Hindlimb muscle (tissue), 1 donor: ENCODE measurements at regions not wholly inside any gene's neighbourhood (a gene's known extent, or its start where the extent isn't known, plus 50 kb on each side); places are given as distances from the start of the nearest gene placed in this dataset.
"Not testable (repeated sequence)": the region's sequence is repeated elsewhere in the genome, so short reads cannot be mapped to it uniquely, and the experiment has no call there.

Experiments
- DNase-seq: peaks from one replicate; pipeline ENCODE4 v3.0.0-alpha.2; 2013

DNA sequence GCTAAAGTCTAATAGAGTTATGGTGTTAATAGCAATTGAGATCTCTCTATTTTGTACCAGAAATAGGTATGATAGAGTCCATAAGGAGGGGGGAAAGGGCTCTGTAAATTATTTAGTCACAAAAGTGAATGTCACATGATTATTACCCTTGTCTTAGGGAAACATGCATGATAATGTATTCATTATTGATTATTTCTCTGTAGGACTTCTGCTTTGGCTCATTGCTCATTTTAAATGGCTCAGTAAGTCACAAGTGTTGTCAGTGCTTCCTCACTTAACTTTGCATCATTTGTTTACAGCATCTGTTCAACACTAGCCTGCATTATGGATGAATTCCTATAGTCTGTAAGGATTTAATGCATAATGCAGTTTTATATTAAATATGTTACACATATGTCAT, 788.8 kb upstream of the EDIL3 start:
- no peak for DNase-seq

DNA sequence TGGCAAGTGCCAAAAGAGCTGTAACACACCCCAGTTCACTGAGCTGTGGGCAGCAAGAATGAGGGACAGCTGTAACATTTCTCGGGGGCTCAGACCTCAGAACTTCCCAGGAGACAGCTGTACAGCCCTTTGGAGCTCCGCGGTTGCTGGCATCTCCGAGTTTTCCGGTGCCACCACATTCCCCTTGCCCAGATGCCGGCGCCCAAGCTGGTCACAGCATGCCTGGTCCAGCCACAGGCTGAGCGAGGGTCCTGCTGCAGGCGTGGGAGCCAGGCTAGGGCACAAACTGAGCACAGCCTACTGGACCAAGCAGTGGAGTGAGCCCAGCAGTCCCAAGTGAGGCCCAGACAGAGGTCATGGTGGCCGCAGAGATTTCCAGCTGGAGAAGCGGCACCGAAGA, 797.7 kb upstream of the EDIL3 start:
- no peak for DNase-seq

DNA sequence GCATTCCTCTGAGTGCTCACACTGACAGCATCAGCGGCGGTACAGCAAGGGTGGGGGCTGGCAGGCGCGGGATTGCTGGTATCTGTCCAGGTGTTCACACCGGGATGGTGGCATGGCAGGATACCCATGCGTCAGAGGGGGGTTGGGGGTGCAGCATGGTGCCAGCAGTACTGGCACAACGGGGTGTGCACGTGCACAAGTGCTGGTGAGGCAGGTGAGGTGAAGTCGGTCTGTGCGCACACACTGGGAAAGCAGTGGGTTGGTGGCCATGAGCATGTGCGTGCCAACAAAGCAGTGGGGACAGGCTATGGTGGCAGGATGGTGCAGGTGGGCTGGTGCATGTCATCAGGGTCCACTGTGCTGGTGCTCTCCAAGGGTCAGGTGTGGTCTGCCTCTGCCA, 819.6 kb upstream of the EDIL3 start:
- DNase-seq = no peak

DNA sequence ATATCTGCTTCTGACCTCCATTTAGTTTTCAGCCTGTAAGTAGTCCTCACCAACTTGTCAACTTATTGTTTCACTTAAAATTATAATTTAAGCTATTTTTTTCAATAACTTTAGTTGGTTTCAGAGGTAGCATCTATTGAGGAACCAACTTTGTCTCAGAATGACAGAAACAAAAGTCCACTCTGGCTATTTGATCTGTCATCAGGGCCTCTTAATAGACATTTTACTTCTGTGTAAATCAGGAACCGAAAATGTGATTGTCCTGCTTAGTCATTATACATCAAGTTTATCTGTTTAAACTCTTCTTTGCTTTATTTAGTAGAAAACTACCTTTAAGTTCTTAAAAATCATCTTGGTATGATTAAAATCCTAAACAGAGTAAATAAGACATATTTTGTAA, 820.8 kb upstream of the EDIL3 start:
- DNase-seq = no peak

DNA sequence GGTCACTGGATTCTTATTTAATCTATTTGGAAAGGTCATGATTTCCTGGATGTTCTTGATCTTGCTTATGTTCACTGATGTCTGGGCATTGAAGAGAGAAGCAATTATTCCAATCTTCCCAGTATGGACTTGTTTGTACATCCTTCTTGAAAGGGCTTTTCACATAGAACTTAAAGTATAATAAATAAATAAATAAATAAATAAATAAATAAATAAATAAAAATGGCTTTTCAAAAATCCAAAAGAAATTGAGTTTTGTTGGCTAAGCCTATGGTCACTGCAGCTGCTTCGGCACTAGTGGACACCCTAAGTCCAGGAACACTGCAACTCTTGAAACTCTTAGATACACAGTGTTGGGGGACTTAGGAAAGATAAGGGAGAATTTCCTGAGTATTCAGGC, 840.7 kb upstream of the EDIL3 start:
- DNase-seq = no peak

DNA sequence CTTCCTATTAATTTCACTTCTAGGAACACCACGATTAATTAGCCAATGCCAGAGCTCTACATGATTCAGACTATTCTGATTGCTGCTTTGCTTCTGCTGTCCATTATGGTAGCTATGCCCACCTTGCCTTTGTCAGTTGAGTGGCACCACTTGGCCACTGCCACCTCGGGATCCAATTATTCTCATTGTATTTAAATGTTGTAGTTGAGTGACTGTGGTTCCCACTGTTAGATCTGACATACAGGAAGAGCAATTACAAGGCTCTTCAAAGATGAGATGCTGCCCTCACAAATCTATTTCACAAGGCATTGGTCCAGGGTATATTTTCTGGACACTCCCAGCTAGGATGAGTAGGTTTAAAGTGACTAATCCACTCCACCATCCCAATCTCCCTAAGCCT, 864.5 kb upstream of the EDIL3 start:
- DNase-seq = no peak

DNA sequence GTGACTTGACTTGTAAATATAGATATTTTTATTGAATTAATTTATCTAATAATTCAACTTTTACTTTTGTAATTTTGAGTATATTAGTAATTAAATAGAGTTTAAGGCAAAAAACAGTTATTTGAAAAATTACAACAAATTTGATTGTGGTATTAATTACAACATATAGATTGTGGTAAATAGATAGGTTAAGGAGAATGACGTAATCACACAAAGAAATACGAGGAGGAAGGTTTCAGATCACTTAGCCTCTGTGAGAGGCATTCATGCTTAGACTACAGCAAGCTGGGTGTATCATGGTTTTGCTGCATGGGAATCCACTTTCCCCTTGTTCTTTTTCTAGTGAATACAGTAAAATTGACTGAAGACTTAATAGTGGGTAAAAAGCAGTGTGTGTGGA, 878.4 kb upstream of the EDIL3 start:
- no peak for DNase-seq

DNA sequence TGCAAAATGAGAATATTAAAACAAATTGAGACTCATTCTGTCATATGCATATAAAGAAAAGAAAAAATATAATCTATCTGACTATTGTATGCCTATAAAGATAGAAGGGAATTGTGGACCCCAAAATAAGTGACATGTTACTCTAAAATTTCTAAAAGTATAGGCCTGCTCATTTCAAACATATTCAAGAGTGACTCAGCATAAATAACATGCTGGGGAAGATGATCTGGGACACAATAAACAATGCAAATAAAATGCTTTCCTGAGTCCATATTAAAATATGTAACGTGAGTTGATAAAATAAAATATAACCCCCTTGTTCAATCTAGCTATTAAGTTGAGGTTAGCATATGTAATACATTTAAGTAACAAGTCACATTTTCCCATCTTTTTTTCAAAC, 882.0 kb upstream of the EDIL3 start:
- no peak for DNase-seq

DNA sequence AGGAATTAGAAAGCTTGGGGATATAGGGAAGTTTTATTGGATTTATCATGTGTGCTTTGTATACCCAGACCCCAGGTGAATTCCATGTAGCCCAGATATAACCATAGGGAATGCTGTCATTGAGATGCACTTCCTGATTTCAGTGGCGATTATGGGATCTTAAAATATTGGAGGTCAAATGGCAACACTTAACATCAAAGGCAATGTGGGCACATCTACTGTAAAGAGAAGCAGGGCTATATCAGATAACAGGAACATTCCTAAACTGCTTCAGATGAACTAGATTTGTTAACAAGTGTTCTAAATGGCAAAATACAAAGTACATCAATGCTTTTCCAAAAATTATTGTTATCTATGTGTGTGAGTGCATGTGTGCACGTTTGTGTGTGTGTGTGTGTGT, 883.5 kb upstream of the EDIL3 start:
- DNase-seq = no peak

DNA sequence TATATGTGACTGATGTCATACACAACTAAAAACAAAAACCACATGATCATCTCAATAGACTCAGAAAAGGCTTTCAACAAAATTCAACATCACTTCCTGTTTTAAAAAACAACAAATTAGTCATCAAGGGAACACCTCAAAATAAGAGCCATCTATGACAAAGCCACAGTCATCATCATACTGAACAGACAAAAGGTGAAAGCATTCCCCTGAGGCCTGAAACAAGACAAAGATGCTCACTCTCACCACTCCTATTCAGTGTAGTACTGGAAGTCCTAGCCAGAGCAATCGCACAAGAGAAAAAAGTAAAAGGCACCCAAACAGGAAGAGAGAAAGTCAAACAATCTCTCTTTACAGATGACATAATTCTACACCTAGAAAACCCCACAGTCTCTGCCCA, 893.5 kb upstream of the EDIL3 start:
- no peak for DNase-seq

DNA sequence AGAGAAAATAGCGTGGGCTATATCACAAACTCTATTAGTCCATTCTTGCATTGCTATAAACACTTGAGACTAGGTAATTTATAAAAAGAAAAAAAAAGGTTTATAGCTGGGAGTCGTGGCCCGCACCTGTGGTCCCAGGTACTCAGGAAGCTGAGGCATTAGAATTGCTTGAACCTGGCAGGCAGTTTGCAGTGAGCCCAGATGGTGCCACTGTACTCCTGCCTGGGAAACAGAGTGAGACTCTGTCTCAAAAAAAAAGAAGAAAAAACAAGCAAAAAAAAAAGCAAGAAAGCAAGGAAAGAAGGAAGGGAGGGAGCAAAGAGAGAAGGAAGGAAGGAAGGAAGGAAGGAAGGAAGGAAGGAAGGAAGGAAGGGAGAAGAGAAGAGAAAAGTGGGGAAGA, 904.2 kb upstream of the EDIL3 start:
- DNase-seq = no peak

DNA sequence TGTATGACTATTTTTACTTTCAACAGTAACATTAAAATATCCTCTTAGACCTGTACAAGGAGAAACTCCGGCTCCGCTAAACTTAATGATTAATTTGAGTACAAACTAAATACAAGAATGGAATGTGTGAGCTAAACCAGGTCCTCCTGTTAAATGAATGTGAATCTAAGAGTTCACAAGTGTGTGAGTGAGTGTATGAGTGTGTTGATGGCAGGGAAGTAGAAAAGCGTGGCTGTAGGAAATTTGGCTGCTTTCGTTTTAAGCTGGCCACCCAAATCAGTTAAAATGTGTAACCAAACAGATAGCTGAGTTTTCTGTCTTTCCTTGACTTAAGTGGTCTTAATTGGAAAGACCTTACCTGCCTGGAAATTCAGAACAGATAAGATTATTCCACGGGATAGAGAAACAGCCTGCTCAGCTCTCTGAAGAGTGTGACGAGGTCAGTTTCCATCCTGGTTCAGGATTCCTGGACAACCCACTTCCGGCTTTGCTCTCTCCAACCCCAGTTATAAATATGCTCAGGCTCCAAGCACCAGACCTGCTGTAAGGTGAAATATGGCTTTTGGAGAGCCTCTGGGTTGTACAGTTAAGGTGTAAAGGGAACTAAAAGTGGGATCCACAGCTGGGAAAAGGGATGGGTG, 908.6 kb upstream of the EDIL3 start:
- DNase-seq = no peak

DNA sequence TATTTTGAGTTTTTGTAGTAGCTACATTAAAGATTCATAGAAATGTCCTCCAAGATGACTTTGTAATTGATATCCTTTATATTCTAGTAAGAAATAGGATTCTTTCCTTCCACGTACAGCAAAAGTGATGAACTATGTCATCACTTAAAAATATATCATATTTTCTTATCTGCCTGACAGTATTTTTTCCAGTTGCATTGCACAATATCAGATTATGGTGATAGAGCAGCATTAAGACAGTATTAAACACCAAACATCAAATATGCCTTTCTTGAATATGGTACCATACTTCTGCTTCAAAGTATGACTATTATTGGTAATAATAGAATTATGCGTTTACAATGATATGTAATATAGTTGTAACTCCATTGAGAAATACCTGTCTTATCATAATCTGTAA, 919.8 kb upstream of the EDIL3 start:
- DNase-seq = no peak

DNA sequence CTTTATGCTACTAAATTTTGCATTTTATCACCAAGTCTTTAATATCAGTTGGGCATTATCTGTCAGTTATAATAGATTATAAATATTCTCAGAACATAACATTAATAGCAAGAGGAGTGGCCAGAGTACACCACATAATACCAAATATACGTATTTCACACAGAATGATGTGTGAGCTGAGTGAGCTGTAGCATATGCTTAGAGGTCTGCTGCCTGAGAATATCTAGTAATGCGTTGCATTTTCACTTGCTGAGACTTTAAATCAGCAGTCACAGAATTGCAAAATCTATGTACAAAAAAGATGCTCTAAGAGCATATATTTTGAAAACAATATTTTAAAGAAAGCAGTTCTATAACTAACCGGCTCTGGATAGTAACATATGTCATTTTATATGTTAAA, 921.1 kb upstream of the EDIL3 start:
- no peak for DNase-seq

DNA sequence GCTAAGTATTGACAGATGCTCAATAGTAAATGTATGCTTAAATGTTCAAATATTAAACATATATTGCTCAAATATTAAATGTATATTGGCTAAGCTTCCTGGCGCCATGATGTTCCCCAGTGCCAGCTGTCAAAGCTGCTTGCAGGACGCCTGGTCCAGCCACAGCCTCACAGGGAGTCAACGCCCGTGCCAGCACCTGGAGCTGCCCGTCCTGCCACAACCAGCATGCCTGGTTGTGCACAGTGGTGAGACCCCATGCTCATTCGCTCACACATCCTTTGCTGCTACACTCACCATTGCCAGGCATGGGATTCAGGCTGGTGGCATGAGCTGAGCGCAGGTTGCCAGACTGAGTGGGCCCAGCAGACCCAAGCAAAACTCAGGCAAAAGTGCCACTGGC, 926.9 kb upstream of the EDIL3 start:
- DNase-seq = no peak

DNA sequence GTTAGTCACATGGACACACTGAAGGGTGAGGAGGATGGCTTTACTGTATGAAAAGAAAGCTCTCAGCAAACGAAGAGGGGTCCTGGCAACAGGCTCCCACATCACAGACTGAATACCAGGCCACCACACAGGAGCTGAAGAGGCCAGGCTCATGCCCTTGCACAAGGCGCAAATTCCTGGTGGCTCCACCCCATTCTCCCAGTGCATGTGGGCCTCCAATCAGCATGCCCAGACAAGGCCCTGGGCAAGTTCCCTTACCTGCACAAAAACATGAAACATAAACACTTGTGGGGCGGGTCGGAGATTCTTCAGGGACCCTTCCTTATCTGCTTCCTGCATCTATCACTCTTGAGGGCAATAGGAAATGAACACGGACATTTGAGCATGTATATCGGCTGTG, 935.8 kb upstream of the EDIL3 start:
- DNase-seq = no peak

DNA sequence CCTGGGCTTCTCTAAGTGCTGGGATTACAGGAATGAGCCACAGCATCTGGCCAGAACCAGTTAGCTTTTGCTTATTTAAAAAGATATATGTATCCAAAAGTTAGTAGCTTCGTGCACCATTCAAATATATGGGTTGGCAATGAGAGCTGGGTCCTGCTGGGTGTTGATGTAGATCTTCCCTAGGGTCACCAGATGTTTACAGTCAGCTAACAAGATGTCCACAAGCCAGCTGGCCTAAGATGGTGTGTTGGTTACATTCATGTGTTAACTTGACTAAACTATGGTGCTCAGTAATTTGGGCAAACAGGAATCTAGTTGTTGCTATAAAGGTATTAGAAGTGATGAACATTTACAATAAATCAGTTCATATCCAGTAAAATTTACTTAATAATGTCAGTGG, 948.6 kb upstream of the EDIL3 start:
- DNase-seq = no peak

DNA sequence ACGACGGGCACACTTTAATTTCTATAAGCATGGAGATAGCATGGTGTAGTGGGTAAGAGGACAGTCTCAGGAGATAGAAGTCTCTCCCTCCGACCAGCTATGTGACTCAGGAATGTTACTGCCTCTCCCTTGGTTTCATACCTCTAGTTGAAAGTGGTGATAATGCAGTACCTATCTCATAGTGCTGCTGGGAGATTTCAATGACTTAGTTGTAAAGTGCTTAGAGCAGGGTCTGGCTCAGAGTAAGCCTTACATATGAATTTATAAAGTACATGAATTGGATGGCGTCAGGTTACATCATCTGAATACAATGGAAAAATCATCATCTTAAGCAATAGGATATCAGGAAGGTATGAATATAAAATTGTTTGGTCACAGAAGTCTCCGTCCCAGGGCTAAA, 952.8 kb upstream of the EDIL3 start:
- no peak for DNase-seq

DNA sequence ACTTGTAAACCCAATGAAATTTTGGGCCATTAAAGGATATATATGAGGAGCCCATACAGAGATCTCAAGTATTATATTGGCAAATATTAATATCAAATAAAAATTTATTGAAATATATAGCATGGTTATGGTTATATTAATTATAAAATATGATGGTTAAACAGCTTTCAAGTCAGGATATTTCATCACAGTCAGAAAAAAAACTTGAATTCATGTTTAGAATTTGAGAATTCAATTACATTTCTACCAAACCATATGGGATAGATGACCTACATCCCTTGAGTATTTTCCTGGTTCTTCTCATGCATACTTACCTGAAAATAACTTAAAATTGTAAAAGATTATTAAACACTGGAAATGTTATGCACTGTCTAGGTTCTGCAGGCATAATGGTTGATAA, 956.1 kb upstream of the EDIL3 start:
- DNase-seq = no peak

DNA sequence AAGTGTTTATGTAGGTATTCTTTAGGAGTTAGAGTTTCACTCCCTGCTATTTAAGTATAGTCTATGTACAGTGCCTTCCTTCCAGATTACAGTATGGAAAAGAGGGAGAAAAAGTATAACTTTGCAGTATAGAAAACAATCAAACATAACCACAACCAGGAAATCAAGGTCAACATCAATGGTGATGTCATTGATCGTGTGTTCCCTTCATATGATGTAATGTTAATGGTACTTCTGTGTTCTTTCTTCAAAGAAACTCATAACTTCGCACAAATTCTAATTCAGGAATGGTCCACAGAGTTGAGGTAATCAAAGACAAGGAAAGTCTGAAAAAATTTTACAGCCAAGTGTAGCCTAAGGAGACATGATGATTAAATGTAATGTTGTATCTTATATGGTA, 961.1 kb upstream of the EDIL3 start:
- no peak for DNase-seq

DNA sequence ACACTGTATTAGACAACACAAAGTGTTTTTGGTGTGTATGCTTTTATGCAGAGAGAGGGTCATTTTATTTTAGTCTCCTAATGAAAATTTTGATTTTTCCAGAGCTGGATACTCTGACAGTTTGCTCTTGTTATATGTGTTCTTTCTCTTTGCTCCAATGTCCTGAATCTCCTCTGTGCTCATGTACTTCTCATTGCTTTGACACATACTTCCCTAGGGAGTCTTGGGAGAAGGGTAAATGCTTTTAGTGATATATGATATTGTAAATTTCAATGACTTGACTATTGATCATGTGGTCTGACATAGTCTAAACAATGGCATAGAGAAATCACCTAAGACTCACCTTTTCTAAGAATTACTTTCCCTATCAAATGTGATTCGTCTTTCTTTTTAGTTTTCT, 972.6 kb upstream of the EDIL3 start:
- DNase-seq = no peak

DNA sequence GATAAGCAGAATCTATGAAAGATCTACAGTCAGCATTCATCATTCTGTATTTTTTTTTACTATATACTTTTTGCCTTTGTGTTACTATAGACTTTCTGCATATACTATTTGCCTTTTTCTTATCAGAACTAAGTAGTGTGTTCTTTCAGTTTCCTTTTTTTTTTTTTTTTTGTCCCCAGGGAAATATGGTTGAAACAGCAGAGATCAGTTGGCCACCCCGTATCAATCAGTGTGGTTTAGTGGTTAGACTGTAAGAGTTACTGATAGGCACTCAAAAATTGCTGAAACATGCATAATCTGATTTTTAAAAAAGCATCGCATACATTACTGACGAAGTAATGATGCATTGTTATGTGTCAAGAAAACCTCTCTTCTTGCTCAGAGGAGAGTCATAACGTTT, 990.8 kb upstream of the EDIL3 start:
- DNase-seq = no peak

DNA sequence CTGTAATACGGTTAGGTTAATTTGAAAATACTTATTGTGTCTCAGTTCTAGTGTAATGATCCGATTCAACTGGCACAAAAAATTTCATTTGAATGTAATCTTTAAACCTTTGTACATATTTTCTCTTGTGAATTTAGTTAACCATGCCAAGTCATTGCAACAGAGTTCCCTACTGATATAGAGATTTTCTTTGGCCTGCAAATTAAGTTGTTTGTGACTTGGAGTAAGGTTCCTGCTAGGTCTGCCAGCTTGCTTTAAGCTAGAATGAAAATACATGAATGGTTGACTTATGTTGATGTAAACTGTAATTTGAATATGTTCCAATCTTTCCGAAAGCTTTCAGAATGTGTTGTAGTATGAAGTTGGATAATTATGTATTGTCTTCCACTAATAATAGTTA, 1004.1 kb upstream of the EDIL3 start:
- no peak for DNase-seq

DNA sequence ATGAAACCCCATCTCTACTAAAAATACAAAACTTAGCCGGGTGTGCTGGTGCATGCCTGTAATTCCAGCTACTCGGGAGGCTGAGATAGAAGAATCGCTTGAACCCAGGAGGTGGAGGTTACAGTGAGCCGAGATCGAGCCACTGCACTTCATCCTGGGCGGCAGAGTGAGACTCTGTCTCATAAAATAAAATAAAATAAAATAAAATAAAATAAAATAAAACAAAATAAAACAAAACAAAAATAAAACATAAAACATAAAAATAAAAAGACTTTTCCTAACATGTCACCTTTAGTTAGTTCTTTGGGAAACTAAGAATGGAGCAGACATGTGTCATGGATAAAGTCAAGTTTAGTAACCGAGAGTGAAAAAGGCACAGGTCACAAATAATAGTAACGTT, 1007.6 kb upstream of the EDIL3 start:
- DNase-seq = not testable (repeated sequence)

DNA sequence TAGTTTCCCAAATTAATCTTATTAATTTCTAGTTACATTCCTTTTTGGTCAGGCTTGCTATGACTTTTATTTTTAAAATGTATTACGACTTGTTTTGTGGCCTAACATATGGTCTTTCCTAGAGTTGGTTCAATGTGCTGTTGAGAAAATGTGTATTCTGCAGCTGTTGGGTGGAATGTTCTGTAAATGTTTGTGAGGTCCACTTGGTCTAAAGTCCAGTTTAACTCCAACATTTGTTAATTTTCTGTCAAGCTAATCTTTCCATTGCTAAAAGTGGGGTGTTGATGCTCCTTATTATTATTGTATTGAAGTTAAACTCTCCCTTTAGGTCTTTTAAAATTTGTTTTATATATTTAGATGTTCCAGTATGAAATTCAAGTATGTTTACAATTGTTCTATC, 1010.8 kb upstream of the EDIL3 start:
- no peak for DNase-seq

DNA sequence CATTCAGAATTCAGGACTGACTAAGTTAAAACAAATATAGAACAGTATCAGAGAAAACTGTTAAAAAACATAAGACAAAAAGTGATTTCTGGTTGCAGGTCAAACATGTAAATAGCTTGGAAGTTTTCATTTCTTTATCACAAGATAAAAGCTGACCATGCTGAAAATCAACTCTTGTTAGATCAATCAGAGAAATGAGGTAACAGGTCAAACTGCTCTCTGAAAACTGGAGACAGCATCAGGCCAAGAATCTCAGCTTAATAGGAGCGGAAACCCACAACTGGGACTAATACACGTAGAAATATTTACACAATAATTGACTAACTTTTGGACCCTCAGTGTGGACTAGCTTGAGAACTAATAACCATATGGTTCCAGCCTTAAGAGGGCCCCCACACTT, 1012.8 kb upstream of the EDIL3 start:
- no peak for DNase-seq
